Suprapubic skin (tissue), 4 donors: ENCODE measurements at regions not wholly inside any gene's neighbourhood (a gene's known extent, or its start where the extent isn't known, plus 50 kb on each side); places are given as distances from the start of the nearest gene placed in this dataset.
A peak's percentile ranks its signal among the peaks of the same experiment; 100 is the strongest.

Experiments used
- DNase-seq, 2 donors: peaks; one replicate each; pipeline ENCODE4 v3.0.0-alpha.2; 2019; ENCODE audit warnings: low spot score in 2 of 2
- H3K27ac ChIP-seq: fragments of 200-600 bp; sonication (generic); one replicate; pipeline ENCODE4 v1.5.1; 2019
- H3K27me3 ChIP-seq: fragments of 200-600 bp; sonication (generic); one replicate; pipeline ENCODE4 v1.5.1; 2019
- H3K36me3 ChIP-seq: fragments of 200-600 bp; sonication (generic); one replicate; pipeline ENCODE4 v1.5.1; 2019
- H3K4me1 ChIP-seq: fragments of 200-600 bp; sonication (generic); one replicate; pipeline ENCODE4 v1.5.1; 2019
- H3K4me3 ChIP-seq: fragments of 200-600 bp; sonication (generic); one replicate; pipeline ENCODE4 v1.5.1; 2019; ENCODE audit warnings: mild to moderate bottlenecking
- H3K9me3 ChIP-seq: fragments of 200-600 bp; sonication (generic); one replicate; pipeline ENCODE4 v1.5.1; 2019
- EP300 ChIP-seq: sonication (generic); formaldehyde crosslinking; IDR thresholded peaks from one replicate; pipeline ENCODE4 v1.6.1; 2017; ENCODE audit warnings: antibody characterized with exemption
- POLR2A ChIP-seq, 2 donors: fragments of 450-650 bp; IDR thresholded peaks; one replicate each; pipeline ENCODE4 v1.6.1; 2017; ENCODE audit warnings: antibody characterized with exemption in 2 of 2, mild to moderate bottlenecking in 2 of 2, moderate library complexity in 2 of 2
- POLR2AphosphoS5 ChIP-seq, 3 donors: sonication (generic); formaldehyde crosslinking; IDR thresholded peaks; one replicate each; pipeline ENCODE4 v1.6.1; 2017; ENCODE audit warnings: antibody characterized with exemption in 3 of 3
- WGBS: methylation state at CpG from one replicate; pipeline ENCODE4 v1.1.5; 2018; 5-methylcytosine and 5-hydroxymethylcytosine counted together
- TF ChIP-seq, protein P1 (sequence below), 2 donors: fragments of 200-600 bp in 1 of 2; fragments of 450-650 bp in 1 of 2; sonication (generic) in 1 of 2; IDR thresholded peaks; one replicate each; pipeline ENCODE4 v1.5.1; 2016 to 2019; ENCODE audit warnings: antibody characterized with exemption in 2 of 2, mild to moderate bottlenecking in 1 of 2, moderate library complexity in 1 of 2

GRCh38 chr6:48236375-48236774 lies 125.4 kb upstream of the PTCHD4 start:
- H3K4me3 ChIP-seq: no peak overlapping the region
- H3K27me3 ChIP-seq: no peaks in the 10 kb centered on the region
- no peaks in the 10 kb centered on the region for H3K4me1 ChIP-seq
- H3K9me3 ChIP-seq: peaks cover 5% of the 10 kb centered on the region
- WGBS: 82% methylated on average over 1 of the region's 1 CpG
- no peak for DNase-seq
- TF ChIP-seq POLR2A (IDR thresholded peaks at IDR 0.05) (no peak), EP300 (no peak), POLR2AphosphoS5 (IDR thresholded peaks at IDR 0.05) (no peak)
- TF ChIP-seq, protein P1, sequence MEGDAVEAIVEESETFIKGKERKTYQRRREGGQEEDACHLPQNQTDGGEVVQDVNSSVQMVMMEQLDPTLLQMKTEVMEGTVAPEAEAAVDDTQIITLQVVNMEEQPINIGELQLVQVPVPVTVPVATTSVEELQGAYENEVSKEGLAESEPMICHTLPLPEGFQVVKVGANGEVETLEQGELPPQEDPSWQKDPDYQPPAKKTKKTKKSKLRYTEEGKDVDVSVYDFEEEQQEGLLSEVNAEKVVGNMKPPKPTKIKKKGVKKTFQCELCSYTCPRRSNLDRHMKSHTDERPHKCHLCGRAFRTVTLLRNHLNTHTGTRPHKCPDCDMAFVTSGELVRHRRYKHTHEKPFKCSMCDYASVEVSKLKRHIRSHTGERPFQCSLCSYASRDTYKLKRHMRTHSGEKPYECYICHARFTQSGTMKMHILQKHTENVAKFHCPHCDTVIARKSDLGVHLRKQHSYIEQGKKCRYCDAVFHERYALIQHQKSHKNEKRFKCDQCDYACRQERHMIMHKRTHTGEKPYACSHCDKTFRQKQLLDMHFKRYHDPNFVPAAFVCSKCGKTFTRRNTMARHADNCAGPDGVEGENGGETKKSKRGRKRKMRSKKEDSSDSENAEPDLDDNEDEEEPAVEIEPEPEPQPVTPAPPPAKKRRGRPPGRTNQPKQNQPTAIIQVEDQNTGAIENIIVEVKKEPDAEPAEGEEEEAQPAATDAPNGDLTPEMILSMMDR (IDR thresholded peaks at IDR 0.05): no peak
- no peak overlapping the region for H3K27ac ChIP-seq
- no peaks in the 10 kb centered on the region for H3K36me3 ChIP-seq

DNA sequence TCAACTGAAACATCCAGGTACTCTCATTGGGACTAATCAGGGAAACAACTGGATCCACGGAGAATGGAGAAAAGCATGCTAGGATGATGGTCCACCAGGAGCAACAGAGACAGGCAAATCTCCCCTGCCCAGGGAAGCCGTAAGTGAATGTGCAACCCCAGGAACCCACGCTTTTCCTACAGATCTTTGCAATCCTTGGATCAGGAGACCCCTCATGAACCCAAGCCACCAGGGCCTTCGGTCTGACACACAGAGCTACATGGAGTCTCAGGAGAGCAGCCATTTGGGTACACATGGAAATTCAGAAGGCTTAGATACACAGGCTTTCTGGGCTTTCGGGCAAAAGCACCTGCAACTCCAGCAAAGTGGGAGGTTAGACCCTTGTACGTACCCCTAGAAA lies 122.1 kb upstream of the PTCHD4 start:
- DNase-seq: peak in 1 of 2 donors; percentile 54
- H3K4me1 ChIP-seq: no peaks in the 10 kb centered on the region
- no peak overlapping the region for H3K27ac ChIP-seq
- 93% methylated on average over 4 of the region's 6 CpGs for WGBS
- no peak overlapping the region for H3K4me3 ChIP-seq
- TF ChIP-seq POLR2A (IDR thresholded peaks at IDR 0.05) (no peak), POLR2AphosphoS5 (IDR thresholded peaks at IDR 0.05) (no peak)
- TF ChIP-seq, protein P1 (IDR thresholded peaks at IDR 0.05): no peak
- no peaks in the 10 kb centered on the region for H3K36me3 ChIP-seq
- no peaks in the 10 kb centered on the region for H3K27me3 ChIP-seq
- peaks cover 5% of the 10 kb centered on the region for H3K9me3 ChIP-seq

GRCh38 chr6:48229841-48230240 lies 118.8 kb upstream of the PTCHD4 start:
- no peak overlapping the region for H3K4me3 ChIP-seq
- H3K27ac ChIP-seq: no peak overlapping the region
- H3K9me3 ChIP-seq: peaks cover 5% of the 10 kb centered on the region
- DNase-seq: no peak
- 53% methylated on average over 2 of the region's 2 CpGs for WGBS
- TF ChIP-seq POLR2A (IDR thresholded peaks at IDR 0.05) (no peak), POLR2AphosphoS5 (IDR thresholded peaks at IDR 0.05) (no peak), EP300 (no peak)
- TF ChIP-seq, protein P1 (IDR thresholded peaks at IDR 0.05): no peak
- H3K4me1 ChIP-seq: no peaks in the 10 kb centered on the region
- H3K36me3 ChIP-seq: no peaks in the 10 kb centered on the region
- no peaks in the 10 kb centered on the region for H3K27me3 ChIP-seq

GRCh38 chr6:48222241-48222640 lies 111.2 kb upstream of the PTCHD4 start:
- Histone ChIP-seq H3K27ac (no peak overlapping the region), H3K36me3 (no peaks in the 10 kb centered on the region), H3K4me1 (no peaks in the 10 kb centered on the region), H3K4me3 (no peak overlapping the region), H3K27me3 (no peaks in the 10 kb centered on the region), H3K9me3 (no peaks in the 10 kb centered on the region)
- WGBS: 61% methylated on average over 4 of the region's 4 CpGs
- DNase-seq: no peak
- TF ChIP-seq POLR2AphosphoS5 (IDR thresholded peaks at IDR 0.05) (no peak), EP300 (no peak), POLR2A (IDR thresholded peaks at IDR 0.05) (no peak)
- TF ChIP-seq, protein P1 (IDR thresholded peaks at IDR 0.05): no peak

- H3K9me3 ChIP-seq: no peaks in the 10 kb centered on the region
- DNase-seq: no peak
- H3K36me3 ChIP-seq: no peaks in the 10 kb centered on the region
- no peaks in the 10 kb centered on the region for H3K4me1 ChIP-seq
- no peak overlapping the region for H3K4me3 ChIP-seq
- TF ChIP-seq POLR2AphosphoS5 (IDR thresholded peaks at IDR 0.05) (no peak), POLR2A (IDR thresholded peaks at IDR 0.05) (no peak), EP300 (no peak)
- TF ChIP-seq, protein P1 (IDR thresholded peaks at IDR 0.05): no peak
- H3K27me3 ChIP-seq: no peaks in the 10 kb centered on the region
- 65% methylated on average over 8 of the region's 8 CpGs for WGBS
- H3K27ac ChIP-seq: no peak overlapping the region
Observed at GRCh38 chr6:48213076-48213788, 102.2 kb upstream of the PTCHD4 start.
